ENCODE measurements at regions not wholly inside any gene's neighbourhood (a gene's known extent, or its start where the extent isn't known, plus 50 kb on each side); places are given as distances from the start of the nearest gene placed in this dataset.

- DNase-seq (ENCODE audit: low read depth), result no peak
Observed at GRCh38 chr13:105349082-105349723, 1186.3 kb downstream of the EFNB2 start.

GRCh38 chr13:105346141-105346775 lies 1189.2 kb downstream of the EFNB2 start:
- DNase-seq (ENCODE audit: low read depth), result no peak

- no peak for DNase-seq (ENCODE audit: low read depth)
Observed at GRCh38 chr13:105345730-105346129, 1189.7 kb downstream of the EFNB2 start.

GRCh38 chr13:105345131-105345530 lies 1190.3 kb downstream of the EFNB2 start:
- DNase-seq (ENCODE audit: low read depth), result no peak

GRCh38 chr13:105343134-105343806 lies 1192.2 kb downstream of the EFNB2 start:
- no peak for DNase-seq (ENCODE audit: low read depth)

- DNase-seq (ENCODE audit: low read depth), result no peak
Observed at GRCh38 chr13:105342281-105342820, 1193.1 kb downstream of the EFNB2 start.

- no peak for DNase-seq (ENCODE audit: low read depth)
Observed at GRCh38 chr13:105341758-105342157, 1193.7 kb downstream of the EFNB2 start.

- DNase-seq (ENCODE audit: low read depth), result no peak
Observed at GRCh38 chr13:105341256-105341655, 1194.2 kb downstream of the EFNB2 start.

GRCh38 chr13:105340061-105340606 lies 1195.3 kb downstream of the EFNB2 start:
- no peak for DNase-seq (ENCODE audit: low read depth)

- DNase-seq (ENCODE audit: low read depth), result no peak
Observed at GRCh38 chr13:105338773-105339172, 1196.7 kb downstream of the EFNB2 start.

GRCh38 chr13:105338006-105338405 lies 1197.5 kb downstream of the EFNB2 start:
- DNase-seq (ENCODE audit: low read depth), result no peak

- no peak for DNase-seq (ENCODE audit: low read depth)
Observed at GRCh38 chr13:105336706-105337576, 1198.5 kb downstream of the EFNB2 start.

- DNase-seq (ENCODE audit: low read depth), result no peak
Observed at GRCh38 chr13:105334211-105334610, 1201.3 kb downstream of the EFNB2 start.

- DNase-seq (ENCODE audit: low read depth), result no peak
Observed at GRCh38 chr13:105333416-105333815, 1202.0 kb downstream of the EFNB2 start.

- DNase-seq (ENCODE audit: low read depth), result no peak
Observed at GRCh38 chr13:105329359-105329758, 1206.1 kb downstream of the EFNB2 start.

- DNase-seq (ENCODE audit: low read depth), result no peak
Observed at GRCh38 chr13:105328212-105328611, 1207.2 kb downstream of the EFNB2 start.

GRCh38 chr13:105327581-105328126 lies 1207.8 kb downstream of the EFNB2 start:
- DNase-seq (ENCODE audit: low read depth), result no peak

GRCh38 chr13:105319875-105320274 lies 1215.6 kb downstream of the EFNB2 start:
- no peak for DNase-seq (ENCODE audit: low read depth)

- no peak for DNase-seq (ENCODE audit: low read depth)
Observed at GRCh38 chr13:105316731-105317130, 1218.7 kb downstream of the EFNB2 start.

GRCh38 chr13:105312906-105313305 lies 1222.6 kb downstream of the EFNB2 start:
- DNase-seq (ENCODE audit: low read depth), result no peak

- no peak for DNase-seq (ENCODE audit: low read depth)
Observed at GRCh38 chr13:105311094-105311493, 1224.4 kb downstream of the EFNB2 start.

GRCh38 chr13:105307776-105308175 lies 1227.7 kb downstream of the EFNB2 start:
- DNase-seq (ENCODE audit: low read depth), result no peak

All from stimulated activated CD8-positive, alpha-beta memory T cell treated with anti-CD3 and anti-CD28 coated beads, Interleukin-4, amount 100 ng/mL, for 24 hours (primary cell).